Suprapubic skin (tissue), 4 donors: ENCODE measurements at regions not wholly inside any gene's neighbourhood (a gene's known extent, or its start where the extent isn't known, plus 50 kb on each side); places are given as distances from the start of the nearest gene placed in this dataset.

Experiments
- POLR2A ChIP-seq, 2 donors: fragments of 450-650 bp; IDR thresholded peaks; one replicate each; pipeline ENCODE4 v1.6.1; 2017; ENCODE audit warnings: antibody characterized with exemption in 2 of 2, mild to moderate bottlenecking in 2 of 2, moderate library complexity in 2 of 2
- POLR2AphosphoS5 ChIP-seq, 3 donors: sonication (generic); formaldehyde crosslinking; IDR thresholded peaks; one replicate each; pipeline ENCODE4 v1.6.1; 2017; ENCODE audit warnings: antibody characterized with exemption in 3 of 3
- TF ChIP-seq, protein P1 (sequence below), 2 donors: fragments of 200-600 bp in 1 of 2; fragments of 450-650 bp in 1 of 2; sonication (generic) in 1 of 2; IDR thresholded peaks; one replicate each; pipeline ENCODE4 v1.5.1; 2016 to 2019; ENCODE audit warnings: antibody characterized with exemption in 2 of 2, mild to moderate bottlenecking in 1 of 2, moderate library complexity in 1 of 2

DNA sequence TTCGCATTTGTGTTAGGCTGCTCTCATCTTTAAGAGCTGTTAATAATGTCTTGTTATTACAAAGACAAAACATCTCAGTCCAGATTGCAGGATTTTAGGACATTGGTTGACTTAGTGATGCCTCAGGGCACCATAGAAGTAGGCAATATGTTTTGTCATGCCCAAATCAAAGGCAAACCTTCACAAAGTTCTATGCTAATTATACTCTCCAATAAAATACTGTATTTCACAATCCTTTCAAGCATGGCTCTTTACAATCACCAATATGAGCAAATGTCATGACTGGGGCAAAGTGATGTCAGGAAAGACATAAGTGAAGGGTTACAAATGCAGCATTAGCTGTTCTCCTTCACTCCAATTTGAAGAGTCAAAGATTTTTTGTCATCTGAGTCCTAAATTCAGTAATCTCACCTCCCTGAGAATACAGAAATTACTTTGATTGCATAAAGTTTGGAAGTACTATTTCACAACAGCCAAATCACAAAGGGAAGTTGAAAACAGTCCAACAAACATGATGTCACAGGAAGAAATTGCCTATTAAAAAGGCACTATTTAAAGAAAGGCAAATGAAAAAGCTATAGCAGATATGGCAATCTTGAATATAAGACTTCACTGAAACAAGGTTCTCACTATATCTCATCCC lies 303.2 kb downstream of the PRR16 start:
- TF ChIP-seq POLR2AphosphoS5 (IDR thresholded peaks at IDR 0.05) (no peak), POLR2A (IDR thresholded peaks at IDR 0.05) (no peak)
- TF ChIP-seq, protein P1, sequence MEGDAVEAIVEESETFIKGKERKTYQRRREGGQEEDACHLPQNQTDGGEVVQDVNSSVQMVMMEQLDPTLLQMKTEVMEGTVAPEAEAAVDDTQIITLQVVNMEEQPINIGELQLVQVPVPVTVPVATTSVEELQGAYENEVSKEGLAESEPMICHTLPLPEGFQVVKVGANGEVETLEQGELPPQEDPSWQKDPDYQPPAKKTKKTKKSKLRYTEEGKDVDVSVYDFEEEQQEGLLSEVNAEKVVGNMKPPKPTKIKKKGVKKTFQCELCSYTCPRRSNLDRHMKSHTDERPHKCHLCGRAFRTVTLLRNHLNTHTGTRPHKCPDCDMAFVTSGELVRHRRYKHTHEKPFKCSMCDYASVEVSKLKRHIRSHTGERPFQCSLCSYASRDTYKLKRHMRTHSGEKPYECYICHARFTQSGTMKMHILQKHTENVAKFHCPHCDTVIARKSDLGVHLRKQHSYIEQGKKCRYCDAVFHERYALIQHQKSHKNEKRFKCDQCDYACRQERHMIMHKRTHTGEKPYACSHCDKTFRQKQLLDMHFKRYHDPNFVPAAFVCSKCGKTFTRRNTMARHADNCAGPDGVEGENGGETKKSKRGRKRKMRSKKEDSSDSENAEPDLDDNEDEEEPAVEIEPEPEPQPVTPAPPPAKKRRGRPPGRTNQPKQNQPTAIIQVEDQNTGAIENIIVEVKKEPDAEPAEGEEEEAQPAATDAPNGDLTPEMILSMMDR (IDR thresholded peaks at IDR 0.05): no peak
